Lower leg skin (tissue), 3 donors: ENCODE measurements at regions not wholly inside any gene's neighbourhood (a gene's known extent, or its start where the extent isn't known, plus 50 kb on each side); places are given as distances from the start of the nearest gene placed in this dataset.

Experiments used
- POLR2A ChIP-seq, 2 donors: fragments of 450-650 bp; IDR thresholded peaks; one replicate each; pipeline ENCODE4 v1.6.1; 2016 to 2017; ENCODE audit warnings: antibody characterized with exemption in 2 of 2, mild to moderate bottlenecking in 1 of 2, moderate library complexity in 1 of 2
- TF ChIP-seq, protein P1 (sequence below), 3 donors: fragments of 450-650 bp; IDR thresholded peaks; one replicate each; pipeline ENCODE4 v1.5.1; 2016; ENCODE audit warnings: antibody characterized with exemption in 3 of 3, mild to moderate bottlenecking in 3 of 3, moderate library complexity in 2 of 3

GRCh38 chr5:167771571-167771970, 519.9 kb upstream of the WWC1 start:
- TF ChIP-seq, protein P1, sequence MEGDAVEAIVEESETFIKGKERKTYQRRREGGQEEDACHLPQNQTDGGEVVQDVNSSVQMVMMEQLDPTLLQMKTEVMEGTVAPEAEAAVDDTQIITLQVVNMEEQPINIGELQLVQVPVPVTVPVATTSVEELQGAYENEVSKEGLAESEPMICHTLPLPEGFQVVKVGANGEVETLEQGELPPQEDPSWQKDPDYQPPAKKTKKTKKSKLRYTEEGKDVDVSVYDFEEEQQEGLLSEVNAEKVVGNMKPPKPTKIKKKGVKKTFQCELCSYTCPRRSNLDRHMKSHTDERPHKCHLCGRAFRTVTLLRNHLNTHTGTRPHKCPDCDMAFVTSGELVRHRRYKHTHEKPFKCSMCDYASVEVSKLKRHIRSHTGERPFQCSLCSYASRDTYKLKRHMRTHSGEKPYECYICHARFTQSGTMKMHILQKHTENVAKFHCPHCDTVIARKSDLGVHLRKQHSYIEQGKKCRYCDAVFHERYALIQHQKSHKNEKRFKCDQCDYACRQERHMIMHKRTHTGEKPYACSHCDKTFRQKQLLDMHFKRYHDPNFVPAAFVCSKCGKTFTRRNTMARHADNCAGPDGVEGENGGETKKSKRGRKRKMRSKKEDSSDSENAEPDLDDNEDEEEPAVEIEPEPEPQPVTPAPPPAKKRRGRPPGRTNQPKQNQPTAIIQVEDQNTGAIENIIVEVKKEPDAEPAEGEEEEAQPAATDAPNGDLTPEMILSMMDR (IDR thresholded peaks at IDR 0.05): no peak
- TF ChIP-seq POLR2A (IDR thresholded peaks at IDR 0.05): no peak
